Tibial nerve (tissue), 4 donors: ENCODE measurements at regions not wholly inside any gene's neighbourhood (a gene's known extent, or its start where the extent isn't known, plus 50 kb on each side); places are given as distances from the start of the nearest gene placed in this dataset.

Source experiments
- EP300 ChIP-seq, 2 donors: sonication (generic); formaldehyde crosslinking; IDR thresholded peaks; one replicate each; pipeline ENCODE4 v1.6.1; 2017; ENCODE audit warnings: antibody characterized with exemption in 2 of 2, mild to moderate bottlenecking in 1 of 2
- POLR2A ChIP-seq, 2 donors: fragments of 450-650 bp; IDR thresholded peaks; one replicate each; pipeline ENCODE4 v1.6.1; 2017; ENCODE audit warnings: antibody characterized with exemption in 2 of 2, mild to moderate bottlenecking in 2 of 2, moderate library complexity in 2 of 2
- TF ChIP-seq, protein P1 (sequence below), 5 experiments: fragments of 200-600 bp in 3 of 5; fragments of 450-650 bp in 2 of 5; sonication (generic) in 3 of 5; IDR thresholded peaks; one replicate each; pipeline ENCODE4 v1.5.1; 2016 to 2019; ENCODE audit warnings: antibody characterized with exemption in 5 of 5, mild to moderate bottlenecking in 3 of 5, moderate library complexity in 2 of 5

DNA sequence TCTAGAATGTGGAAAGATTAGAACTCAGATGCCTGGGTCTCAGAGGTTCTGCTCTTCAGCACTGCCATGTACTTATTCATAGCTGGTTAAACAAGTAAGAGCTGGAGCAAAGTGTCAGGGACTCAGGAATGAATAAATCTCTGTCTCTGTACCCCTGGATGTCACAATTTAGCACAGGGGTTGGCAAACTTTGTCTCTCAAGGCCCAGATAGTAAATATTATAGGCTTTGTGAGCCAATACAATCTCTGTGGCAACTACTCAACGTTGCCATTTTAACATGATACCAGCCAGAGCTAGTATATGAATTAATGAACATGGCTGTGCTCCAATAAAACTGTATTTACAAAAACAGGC is 220.3 kb upstream of the MON1B start:
- TF ChIP-seq, protein P1, sequence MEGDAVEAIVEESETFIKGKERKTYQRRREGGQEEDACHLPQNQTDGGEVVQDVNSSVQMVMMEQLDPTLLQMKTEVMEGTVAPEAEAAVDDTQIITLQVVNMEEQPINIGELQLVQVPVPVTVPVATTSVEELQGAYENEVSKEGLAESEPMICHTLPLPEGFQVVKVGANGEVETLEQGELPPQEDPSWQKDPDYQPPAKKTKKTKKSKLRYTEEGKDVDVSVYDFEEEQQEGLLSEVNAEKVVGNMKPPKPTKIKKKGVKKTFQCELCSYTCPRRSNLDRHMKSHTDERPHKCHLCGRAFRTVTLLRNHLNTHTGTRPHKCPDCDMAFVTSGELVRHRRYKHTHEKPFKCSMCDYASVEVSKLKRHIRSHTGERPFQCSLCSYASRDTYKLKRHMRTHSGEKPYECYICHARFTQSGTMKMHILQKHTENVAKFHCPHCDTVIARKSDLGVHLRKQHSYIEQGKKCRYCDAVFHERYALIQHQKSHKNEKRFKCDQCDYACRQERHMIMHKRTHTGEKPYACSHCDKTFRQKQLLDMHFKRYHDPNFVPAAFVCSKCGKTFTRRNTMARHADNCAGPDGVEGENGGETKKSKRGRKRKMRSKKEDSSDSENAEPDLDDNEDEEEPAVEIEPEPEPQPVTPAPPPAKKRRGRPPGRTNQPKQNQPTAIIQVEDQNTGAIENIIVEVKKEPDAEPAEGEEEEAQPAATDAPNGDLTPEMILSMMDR (IDR thresholded peaks at IDR 0.05) = no peak
- TF ChIP-seq POLR2A (IDR thresholded peaks at IDR 0.05) (no peak), EP300 (IDR thresholded peaks at IDR 0.05) (no peak)
